GM12878 (cell line): ENCODE measurements at regions not wholly inside any gene's neighbourhood (a gene's known extent, or its start where the extent isn't known, plus 50 kb on each side); places are given as distances from the start of the nearest gene placed in this dataset.

Source experiments
- ATAC-seq: fragments of 200-7000 bp; cut with Tn5 transposase; 3 replicates; pipeline ENCODE4 v1.9.1; 2020; ENCODE audit warnings: mild to moderate bottlenecking, moderate library complexity
- BruUV-seq: library from RNA; stranded (reverse); fragments of 400-500 nt; replicated peaks from 2 replicates; lab custom pipeline; 2021; lab: Mats Ljungman, UMichigan
- CTCF ChIA-PET: fragments of 300-600 bp; sonication (Branson Sonifier 250); formaldehyde crosslinking; extraction: SDS; loops from one replicate; lab custom pipeline; 2021; ENCODE audit warnings: inconsistent platforms; lab: Yijun Ruan, JAX
- POLR2A ChIA-PET: fragments of 350-600 bp; formaldehyde crosslinking; extraction: SDS; loops from one replicate; lab custom pipeline; 2021; ENCODE audit warnings: inconsistent platforms; lab: Charles Lee
- RAD21 ChIA-PET: fragments of 300-600 bp; sonication (Branson Sonifier 250); formaldehyde crosslinking; loops from one replicate; lab custom pipeline; 2023; ENCODE audit warnings: antibody characterized with exemption; ENCODE audit not compliant: unreplicated experiment; lab: Charles Lee
- SMC1A ChIA-PET: fragments of 300-600 bp; sonication (Branson Sonifier 250); formaldehyde crosslinking; loops from one replicate; lab custom pipeline; 2023; ENCODE audit not compliant: unreplicated experiment, uncharacterized antibody; lab: Charles Lee
- DNase-seq: peaks from one replicate; pipeline ENCODE4 v3.0.0-alpha.2; 2011; ENCODE audit warnings: low read depth, low spot score
- FAIRE-seq: peaks from 3 replicates; lab custom pipeline; 2011; peaks lifted over from hg19 to GRCh38; lab: Jason Lieb, UNC
- H2AFZ ChIP-seq: 2 replicates; pipeline ENCODE4 v1.6.0; 2011; ENCODE audit warnings: low read depth, low read length, control low read depth; ENCODE audit not compliant: control insufficient read depth
- H3K27ac ChIP-seq: 2 replicates; pipeline ENCODE4 v1.5.1; 2011; ENCODE audit warnings: control low read depth; ENCODE audit not compliant: control insufficient read depth, insufficient read depth
- H3K27me3 ChIP-seq, 2 experiments: replicated peaks in 1 of 2; 2 replicates each; pipeline versions ENCODE4 v1.6.0 to v1.6.1; 2011; ENCODE audit warnings: low read length in 1 of 2; ENCODE audit not compliant: control insufficient read depth in 2 of 2, insufficient read depth in 2 of 2
- H3K36me3 ChIP-seq, 2 experiments: 2 replicates each; pipeline ENCODE4 v1.5.1; 2011; ENCODE audit warnings: low read length in 1 of 2; ENCODE audit not compliant: control insufficient read depth in 2 of 2, insufficient read depth in 2 of 2
- H3K4me1 ChIP-seq: 2 replicates; pipeline ENCODE4 v1.6.1; 2011; ENCODE audit warnings: mild to moderate bottlenecking, low read length, moderate library complexity, mixed read lengths; ENCODE audit not compliant: control insufficient read depth, insufficient read depth
- H3K4me2 ChIP-seq: 2 replicates; pipeline ENCODE4 v1.6.0; 2011; ENCODE audit warnings: control low read depth; ENCODE audit not compliant: control insufficient read depth, insufficient read depth
- H3K4me3 ChIP-seq: fragments of 200-600 bp; sonication (generic); 2 replicates; pipeline ENCODE4 v1.5.1; 2016
- H3K79me2 ChIP-seq: 2 replicates; pipeline ENCODE4 v1.6.0; 2011; ENCODE audit warnings: low read length; ENCODE audit not compliant: control insufficient read depth, insufficient read depth
- H3K9ac ChIP-seq: 2 replicates; pipeline ENCODE4 v1.8.0; 2011; ENCODE audit warnings: low read length, control low read depth, mixed read lengths; ENCODE audit not compliant: control insufficient read depth, insufficient read depth
- H3K9me3 ChIP-seq: replicated peaks from 3 replicates; pipeline ENCODE4 v1.5.1; 2011; ENCODE audit warnings: mild to moderate bottlenecking, low read length; ENCODE audit not compliant: control insufficient read depth, insufficient read depth
- H4K20me1 ChIP-seq: 2 replicates; pipeline ENCODE4 v1.6.0; 2011; ENCODE audit not compliant: control insufficient read depth, insufficient read depth
- E2F4 ChIP-seq: IDR thresholded peaks from 2 replicates; pipeline ENCODE4 v1.6.1; 2012; ENCODE audit warnings: low read depth, low read length, improper control_type of control experiment
- ESRRA ChIP-seq: IDR thresholded peaks from 2 replicates; pipeline ENCODE4 v1.6.1; 2012; ENCODE audit warnings: mild to moderate bottlenecking, low read length, improper control_type of control experiment
- HDGF ChIP-seq: fragments of 450-650 bp; IDR thresholded peaks from 2 replicates; pipeline ENCODE4 v1.6.1; 2016; ENCODE audit warnings: antibody characterized with exemption
- KLF5 ChIP-seq: fragments of 450-650 bp; IDR thresholded peaks from 2 replicates; pipeline ENCODE4 v1.6.1; 2014; ENCODE audit warnings: mild to moderate bottlenecking; ENCODE audit not compliant: partially characterized antibody
- MEF2B ChIP-seq: fragments of 450-650 bp; IDR thresholded peaks from 2 replicates; pipeline ENCODE4 v1.6.1; 2018; ENCODE audit warnings: mild to moderate bottlenecking, moderate library complexity; ENCODE audit not compliant: partially characterized antibody, poor library complexity, severe bottlenecking
- NRF1 ChIP-seq: conservative IDR thresholded peaks from 2 replicates; pipeline ENCODE4 v1.6.1; 2011; ENCODE audit warnings: mild to moderate bottlenecking, low read depth, low read length, improper control_type of control experiment
- PKNOX1 ChIP-seq: fragments of 450-650 bp; IDR thresholded peaks from 2 replicates; pipeline ENCODE4 v1.6.1; 2016; ENCODE audit warnings: mild to moderate bottlenecking
- RBBP5 ChIP-seq: fragments of 200-600 bp; sonication (generic); conservative IDR thresholded peaks from 2 replicates; pipeline ENCODE4 v1.6.1; 2016
- SKIL ChIP-seq: fragments of 450-650 bp; IDR thresholded peaks from 2 replicates; pipeline ENCODE4 v1.6.1; 2017; ENCODE audit warnings: mild to moderate bottlenecking, low read depth, inconsistent platforms; ENCODE audit not compliant: poor library complexity, severe bottlenecking
- SMAD1 ChIP-seq: fragments of 450-650 bp; IDR thresholded peaks from 2 replicates; pipeline ENCODE4 v1.6.1; 2018; ENCODE audit warnings: mild to moderate bottlenecking, low read depth; ENCODE audit not compliant: partially characterized antibody
- SRF ChIP-seq, 2 experiments: IDR thresholded peaks; 2 replicates each; pipeline ENCODE4 v1.6.1; 2011; ENCODE audit warnings: low read depth in 2 of 2, low read length in 2 of 2, mild to moderate bottlenecking in 1 of 2, moderate library complexity in 1 of 2
- SUPT20H ChIP-seq: IDR thresholded peaks from 2 replicates; pipeline ENCODE4 v1.6.1; 2011; ENCODE audit warnings: low read depth, mild to moderate bottlenecking, low read length, moderate library complexity, borderline replicate concordance; ENCODE audit not compliant: control insufficient read depth
- USF1 ChIP-seq: IDR thresholded peaks from 2 replicates; pipeline ENCODE4 v1.6.1; 2011; ENCODE audit warnings: borderline replicate concordance, low read depth, mild to moderate bottlenecking, moderate library complexity, mixed read lengths, low read length; ENCODE audit not compliant: insufficient read depth; ENCODE audit errors: extremely low read length
- ZBED1 ChIP-seq: IDR thresholded peaks from 2 replicates; pipeline ENCODE4 v1.6.1; 2016; ENCODE audit warnings: borderline replicate concordance
- WGBS: methylation state at CpG from one replicate; pipeline ENCODE4 v1.1.6; 2016; ENCODE audit warnings: low lambda C conversion rate; ENCODE audit not compliant: insufficient replicate concordance, insufficient coverage; ENCODE audit errors: missing lambda C conversion rate; 5-methylcytosine and 5-hydroxymethylcytosine counted together
- in situ Hi-C: fragments of 300-500 bp; cut with MboI; formaldehyde crosslinking; loops from 9 replicates; pipeline ENCODE4 v1.14.3; 2018; ENCODE audit warnings: mixed read lengths
- intact Hi-C: fragments of 100-400 bp; cut with micrococcal nuclease; formaldehyde crosslinking; loops from one replicate; pipeline ENCODE4 v1.14.2; 2022; ENCODE audit not compliant: unreplicated experiment

GRCh38 chr1:172789840-172790239 is 130.9 kb downstream of the FASLG start:
- H3K4me1 ChIP-seq: no peaks in the 10 kb centered on the region
- TF ChIP-seq ZBED1 (no peak), SKIL (no peak), PKNOX1 (no peak), SUPT20H (no peak)
- SMC1A ChIA-PET: no interaction called here
- intact Hi-C loops: no loop called here
- H3K36me3 ChIP-seq: no peaks in the 10 kb centered on the region
- no peak overlapping the region for H3K27ac ChIP-seq
- RAD21 ChIA-PET: no interaction called here
- no peak overlapping the region for H3K4me3 ChIP-seq
- no peak for DNase-seq
- CTCF ChIA-PET: interaction anchor here (0.7 kb wide), 1 partner anchor 41 kb away, joined by 3 read pairs; no protein-coding TSS in a partner anchor
- no peak for FAIRE-seq
- POLR2A ChIA-PET: no interaction called here
- no peaks in the 10 kb centered on the region for H4K20me1 ChIP-seq
- in situ Hi-C loops: no loop called here
- H3K9ac ChIP-seq: no peak overlapping the region
- no peaks in the 10 kb centered on the region; the same call in 2 of the 3 replicates for H3K9me3 ChIP-seq
- no peak overlapping the region for H2AFZ ChIP-seq
- no TSS peak for BruUV-seq
- no peaks in the 10 kb centered on the region for H3K27me3 ChIP-seq
- H3K79me2 ChIP-seq: no peaks in the 10 kb centered on the region
- H3K4me2 ChIP-seq: no peak overlapping the region
- WGBS: 49% methylated on average over 2 of the region's 2 CpGs
- no peak for ATAC-seq

GRCh38 chr1:172790245-172790644 is 131.3 kb downstream of the FASLG start:
- Histone ChIP-seq H2AFZ (no peak overlapping the region), H3K27ac (no peak overlapping the region), H3K9ac (no peak overlapping the region), H4K20me1 (no peaks in the 10 kb centered on the region), H3K4me3 (no peak overlapping the region), H3K27me3 (no peaks in the 10 kb centered on the region), H3K4me2 (no peak overlapping the region), H3K79me2 (no peaks in the 10 kb centered on the region), H3K9me3 (no peaks in the 10 kb centered on the region; the same call in 2 of the 3 replicates), H3K4me1 (no peaks in the 10 kb centered on the region), H3K36me3 (no peaks in the 10 kb centered on the region)
- no TSS peak for BruUV-seq
- ATAC-seq: no peak
- ChIA-PET RAD21 (no interaction called here), CTCF (no interaction called here), SMC1A (no interaction called here), POLR2A (no interaction called here)
- WGBS: 40% methylated on average over 2 of the region's 2 CpGs
- no peak for FAIRE-seq
- no peak for DNase-seq
- intact Hi-C loops (no loop called here), in situ Hi-C loops (no loop called here)
- no peak for TF ChIP-seq RBBP5
- TF ChIP-seq USF1: no peak
- no peak for TF ChIP-seq HDGF
- no peak for TF ChIP-seq ESRRA
- no peak for TF ChIP-seq SMAD1
- TF ChIP-seq E2F4: no peak
- TF ChIP-seq KLF5: no peak
- no peak for TF ChIP-seq NRF1
- TF ChIP-seq MEF2B: no peak
- no peak for TF ChIP-seq SRF (IDR thresholded peaks at IDR 0.05; ENCODE audit: low read depth in 2 of 2, low read length in 2 of 2)
